Mucosa of descending colon (tissue), 3 donors: ENCODE measurements at regions not wholly inside any gene's neighbourhood (a gene's known extent, or its start where the extent isn't known, plus 50 kb on each side); places are given as distances from the start of the nearest gene placed in this dataset.

Source experiments
- ATAC-seq: fragments of 200-7000 bp; cut with Tn5 transposase; one replicate; pipeline ENCODE4 v1.9.1; 2020; ENCODE audit warnings: mild to moderate bottlenecking, moderate library complexity
- DNase-seq, 3 donors: peaks; one replicate each; pipeline ENCODE4 v3.0.0-alpha.2; 2020
- H3K36me3 ChIP-seq: fragments of 200-600 bp; one replicate; pipeline ENCODE4 v1.8.0; 2021; ENCODE audit warnings: low read depth, mild to moderate bottlenecking
- H3K4me1 ChIP-seq: fragments of 200-600 bp; one replicate; pipeline ENCODE4 v1.8.0; 2021; ENCODE audit warnings: low read depth, mild to moderate bottlenecking
- H3K4me3 ChIP-seq: fragments of 200-600 bp; one replicate; pipeline ENCODE4 v1.8.0; 2021; ENCODE audit warnings: mild to moderate bottlenecking
- H3K9me3 ChIP-seq: fragments of 200-600 bp; one replicate; pipeline ENCODE4 v1.8.0; 2021; ENCODE audit warnings: mild to moderate bottlenecking
- intact Hi-C, 2 donors: fragments of 100-400 bp; cut with DNase I in 1 of 2; cut with micrococcal nuclease in 1 of 2; formaldehyde crosslinking; loops; one replicate each; pipeline versions ENCODE4 v1.11.0 to v1.11.1; 2022; cut with DNase I, micrococcal nuclease
- TF ChIP-seq, protein P1 (sequence below): fragments of 200-600 bp; IDR thresholded peaks from one replicate; pipeline ENCODE4 v1.8.0; 2022; ENCODE audit warnings: antibody characterized with exemption, mild to moderate bottlenecking
- donor health status: DM: no; HTN: no; CAD: no; lungs with moderate emphysema.
- donor health status: DM: no; HTN: no; CAD: no.
- donor health status: DM: no; HTN: yes; CAD: no.

DNA sequence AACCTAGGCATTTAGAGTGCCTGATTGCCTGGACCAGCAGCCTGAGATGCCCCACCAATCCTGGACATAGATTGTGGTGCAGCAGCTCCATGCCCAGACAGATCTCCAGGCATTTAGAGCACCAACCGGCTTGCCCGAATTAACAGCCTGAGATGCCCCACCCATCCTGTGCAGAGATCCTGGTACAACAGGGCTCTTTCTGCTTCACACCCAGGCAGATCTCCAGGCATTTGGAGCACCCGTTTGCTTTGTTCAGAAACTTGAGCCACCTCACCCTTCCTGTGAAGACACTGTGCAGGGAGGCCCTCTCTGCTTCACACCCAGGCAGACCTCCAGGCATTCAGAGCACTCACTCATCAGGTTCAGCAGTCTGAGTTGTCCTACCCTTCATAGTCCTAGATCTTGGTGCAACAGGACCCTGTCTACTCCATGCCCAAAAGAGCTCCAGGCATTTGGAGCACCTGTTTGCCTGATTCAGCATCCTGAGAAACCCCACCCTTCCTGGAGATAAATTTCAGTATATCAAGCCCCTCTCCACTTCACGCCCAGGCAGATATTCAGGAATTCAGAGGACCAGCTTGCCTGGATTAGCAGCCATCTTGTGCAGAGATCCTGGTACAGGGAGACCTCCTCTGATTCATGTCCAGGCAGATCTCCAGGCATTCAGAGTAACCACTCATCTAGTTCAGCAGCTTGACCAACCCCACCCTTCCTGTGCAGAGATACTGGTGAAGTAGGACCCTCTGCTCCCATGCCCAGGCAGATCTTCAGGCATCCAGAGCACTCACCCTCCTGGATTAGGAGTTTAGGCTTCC lies 189.2 kb upstream of the FERMT1 start:
- intact Hi-C loops: no loop called here
- Histone ChIP-seq H3K4me1 (no peaks in the 10 kb centered on the region), H3K36me3 (no peaks in the 10 kb centered on the region), H3K4me3 (no peak overlapping the region), H3K9me3 (peaks cover 15% of the 10 kb centered on the region)
- DNase-seq (no peak), ATAC-seq (no peak)
- TF ChIP-seq, protein P1, sequence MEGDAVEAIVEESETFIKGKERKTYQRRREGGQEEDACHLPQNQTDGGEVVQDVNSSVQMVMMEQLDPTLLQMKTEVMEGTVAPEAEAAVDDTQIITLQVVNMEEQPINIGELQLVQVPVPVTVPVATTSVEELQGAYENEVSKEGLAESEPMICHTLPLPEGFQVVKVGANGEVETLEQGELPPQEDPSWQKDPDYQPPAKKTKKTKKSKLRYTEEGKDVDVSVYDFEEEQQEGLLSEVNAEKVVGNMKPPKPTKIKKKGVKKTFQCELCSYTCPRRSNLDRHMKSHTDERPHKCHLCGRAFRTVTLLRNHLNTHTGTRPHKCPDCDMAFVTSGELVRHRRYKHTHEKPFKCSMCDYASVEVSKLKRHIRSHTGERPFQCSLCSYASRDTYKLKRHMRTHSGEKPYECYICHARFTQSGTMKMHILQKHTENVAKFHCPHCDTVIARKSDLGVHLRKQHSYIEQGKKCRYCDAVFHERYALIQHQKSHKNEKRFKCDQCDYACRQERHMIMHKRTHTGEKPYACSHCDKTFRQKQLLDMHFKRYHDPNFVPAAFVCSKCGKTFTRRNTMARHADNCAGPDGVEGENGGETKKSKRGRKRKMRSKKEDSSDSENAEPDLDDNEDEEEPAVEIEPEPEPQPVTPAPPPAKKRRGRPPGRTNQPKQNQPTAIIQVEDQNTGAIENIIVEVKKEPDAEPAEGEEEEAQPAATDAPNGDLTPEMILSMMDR: no peak

DNA sequence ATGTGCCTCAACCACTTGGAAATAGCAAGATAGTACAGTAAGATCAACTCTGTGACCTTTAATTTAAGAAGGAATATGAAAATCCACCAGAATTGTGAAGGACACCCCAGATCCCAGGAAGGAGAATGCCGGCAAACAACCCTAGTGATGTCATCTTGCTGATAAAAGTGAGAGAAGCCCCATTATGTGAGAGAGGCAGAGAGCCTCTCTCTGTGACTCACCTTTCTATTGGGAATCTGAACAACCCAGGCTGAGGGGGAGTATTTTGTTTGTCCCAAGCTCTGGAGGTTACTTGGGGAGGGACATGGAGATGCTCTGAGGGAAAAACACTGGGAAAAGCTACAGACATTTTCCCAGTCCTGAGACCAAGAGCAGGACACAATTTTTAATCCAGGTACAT lies 188.3 kb upstream of the FERMT1 start:
- intact Hi-C loops: no loop called here
- TF ChIP-seq, protein P1: no peak

DNA sequence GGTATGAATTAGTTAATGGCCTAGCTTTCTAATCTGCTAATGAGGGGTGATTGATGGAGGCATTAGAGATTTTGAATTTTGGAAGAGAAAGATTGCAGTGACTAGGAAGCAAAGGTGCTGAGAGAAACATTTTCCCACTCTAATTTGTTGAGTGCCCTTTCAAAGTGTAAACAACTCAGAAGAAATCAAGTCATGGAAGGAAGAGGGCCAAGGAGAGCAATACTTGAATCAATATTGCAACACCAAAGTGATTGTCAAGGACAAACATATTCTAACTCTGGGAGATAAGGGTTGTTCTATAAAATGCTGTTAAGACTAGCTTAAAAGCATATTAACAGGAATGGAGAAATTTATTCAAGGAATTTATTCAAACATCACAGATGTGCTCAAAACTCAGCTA lies 182.7 kb upstream of the FERMT1 start:
- DNase-seq (no peak), ATAC-seq (no peak)
- H3K9me3 ChIP-seq: no peaks in the 10 kb centered on the region
- TF ChIP-seq, protein P1: no peak
- H3K4me3 ChIP-seq: no peak overlapping the region
- no peaks in the 10 kb centered on the region for H3K4me1 ChIP-seq
- intact Hi-C loops: no loop called here
- H3K36me3 ChIP-seq: no peaks in the 10 kb centered on the region

More for the DNA sequence above, 188.3 kb upstream of the FERMT1 start:
- no peaks in the 10 kb centered on the region for H3K36me3 ChIP-seq
- peaks cover 15% of the 10 kb centered on the region for H3K9me3 ChIP-seq
- ATAC-seq (no peak), DNase-seq (no peak)
- no peak overlapping the region for H3K4me3 ChIP-seq
- H3K4me1 ChIP-seq: no peaks in the 10 kb centered on the region

DNA sequence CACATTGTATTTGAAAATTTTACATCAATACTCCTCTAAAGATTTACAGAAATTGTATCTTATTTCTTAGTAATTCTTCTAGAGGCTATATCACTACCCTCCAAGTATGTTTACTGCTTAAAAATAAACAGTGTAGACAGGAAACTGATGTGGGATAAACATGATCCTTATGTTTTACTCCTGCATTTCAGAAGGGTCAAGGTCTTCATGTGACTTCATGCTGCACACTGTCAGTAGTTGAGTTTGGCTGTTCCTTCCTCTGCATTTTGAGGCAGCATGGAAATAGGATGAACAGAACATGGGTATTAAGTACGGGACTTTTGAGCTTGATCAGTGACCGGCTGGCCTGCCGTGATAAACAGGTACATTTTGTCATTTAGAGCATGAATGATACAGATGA lies 179.2 kb upstream of the FERMT1 start:
- TF ChIP-seq, protein P1: no peak
- intact Hi-C loops: no loop called here

DNA sequence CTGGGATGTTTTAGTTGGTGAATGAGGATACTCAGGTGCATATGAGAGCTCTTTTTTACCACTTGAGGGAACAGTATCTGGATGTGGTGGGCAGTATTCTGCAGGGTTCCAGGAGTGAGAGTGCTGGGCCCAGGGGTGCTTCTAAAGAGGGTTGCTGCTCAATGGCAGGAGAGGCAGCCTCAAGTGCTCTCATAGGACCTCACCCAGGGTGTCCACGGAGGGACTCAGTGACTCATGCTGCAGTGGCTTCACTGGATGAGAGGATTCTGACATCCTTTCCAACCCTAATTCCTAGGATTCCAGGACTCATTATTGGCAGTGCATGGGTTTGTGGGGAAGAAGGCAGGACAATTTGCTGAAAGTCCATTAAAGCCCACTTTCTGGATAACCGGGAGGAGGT lies 176.6 kb upstream of the FERMT1 start:
- ATAC-seq (no peak), DNase-seq (no peak)
- intact Hi-C loops: no loop called here
- Histone ChIP-seq H3K9me3 (no peaks in the 10 kb centered on the region), H3K4me3 (no peak overlapping the region), H3K4me1 (no peaks in the 10 kb centered on the region), H3K36me3 (no peaks in the 10 kb centered on the region)
- TF ChIP-seq, protein P1: no peak

More for the DNA sequence above, 179.2 kb upstream of the FERMT1 start:
- no peaks in the 10 kb centered on the region for H3K4me1 ChIP-seq
- ATAC-seq (no peak), DNase-seq (no peak)
- H3K4me3 ChIP-seq: no peak overlapping the region
- no peaks in the 10 kb centered on the region for H3K36me3 ChIP-seq
- no peaks in the 10 kb centered on the region for H3K9me3 ChIP-seq
